PC-9 (cell line): ENCODE measurements at regions not wholly inside any gene's neighbourhood (a gene's known extent, or its start where the extent isn't known, plus 50 kb on each side); places are given as distances from the start of the nearest gene placed in this dataset.

Experiments
- BruUV-seq: library from RNA; stranded (reverse); fragments of 400-500 nt; replicated peaks from 2 replicates; lab custom pipeline; 2021; lab: Mats Ljungman, UMichigan
- CTCF ChIA-PET: fragments of 300-600 bp; sonication (Branson Sonifier 250); formaldehyde crosslinking; loops from one replicate; lab custom pipeline; 2022; ENCODE audit warnings: antibody characterized with exemption; lab: Charles Lee
- POLR2A ChIA-PET: fragments of 300-600 bp; sonication (Branson Sonifier 250); formaldehyde crosslinking; loops from one replicate; lab custom pipeline; 2022; ENCODE audit warnings: antibody characterized with exemption; ENCODE audit not compliant: unreplicated experiment; lab: Charles Lee
- DNase-seq, 2 experiments: peaks; one replicate each; pipeline versions ENCODE4 v3.0.0 to v3.0.0-alpha.2; 2015 to 2022; ENCODE audit warnings: mixed read lengths in 1 of 2
- H2AFZ ChIP-seq: fragments of 200-600 bp; sonication (generic); 2 replicates; pipeline ENCODE4 v1.8.1; 2017; ENCODE audit warnings: antibody characterized with exemption
- H3F3A ChIP-seq: fragments of 200-600 bp; sonication (generic); 2 replicates; pipeline ENCODE4 v1.8.1; 2017; ENCODE audit warnings: antibody characterized with exemption, mild to moderate bottlenecking, low read depth; ENCODE audit not compliant: insufficient read depth
- H3K27ac ChIP-seq: fragments of 200-600 bp; sonication (generic); 2 replicates; pipeline ENCODE4 v1.6.1; 2016; ENCODE audit warnings: mixed run types
- H3K27me3 ChIP-seq: fragments of 200-600 bp; sonication (generic); 2 replicates; pipeline ENCODE4 v1.6.1; 2016; ENCODE audit warnings: low read depth, mixed run types; ENCODE audit not compliant: insufficient read depth
- H3K36me3 ChIP-seq: fragments of 200-600 bp; sonication (generic); 2 replicates; pipeline ENCODE4 v1.6.1; 2016; ENCODE audit warnings: low read depth, mixed run types
- H3K4me1 ChIP-seq: fragments of 200-600 bp; sonication (generic); replicated peaks from 2 replicates; pipeline ENCODE4 v1.6.1; 2016; ENCODE audit warnings: mixed run types; ENCODE audit not compliant: insufficient read depth
- H3K4me2 ChIP-seq: fragments of 200-600 bp; sonication (generic); 2 replicates; pipeline ENCODE4 v1.6.1; 2017; ENCODE audit warnings: mixed run types
- H3K4me3 ChIP-seq: fragments of 200-600 bp; sonication (generic); 2 replicates; pipeline ENCODE4 v1.6.1; 2016; ENCODE audit warnings: mixed run types
- H3K79me2 ChIP-seq: fragments of 200-600 bp; sonication (generic); 2 replicates; pipeline ENCODE4 v1.6.1; 2017; ENCODE audit warnings: low read depth, mixed run types
- H3K9me2 ChIP-seq: fragments of 200-600 bp; sonication (generic); 2 replicates; pipeline ENCODE4 v1.8.1; 2017; ENCODE audit warnings: mild to moderate bottlenecking; ENCODE audit not compliant: insufficient read depth
- H3K9me3 ChIP-seq: fragments of 200-600 bp; sonication (generic); 2 replicates; pipeline ENCODE4 v1.8.1; 2016; ENCODE audit warnings: low read depth; ENCODE audit not compliant: insufficient read depth
- H4K20me1 ChIP-seq: fragments of 200-600 bp; sonication (generic); 2 replicates; pipeline ENCODE4 v1.8.1; 2017; ENCODE audit not compliant: insufficient read depth
- CTCF ChIP-seq: fragments of 200-600 bp; sonication (generic); conservative IDR thresholded peaks from 2 replicates; pipeline ENCODE4 v1.6.1; 2017; ENCODE audit warnings: mixed run types, antibody characterized with exemption, mild to moderate bottlenecking, moderate library complexity
- EZH2 ChIP-seq: fragments of 200-600 bp; sonication (generic); IDR thresholded peaks from 2 replicates; pipeline ENCODE4 v1.8.0; 2017; ENCODE audit warnings: antibody characterized with exemption, low read depth
- intact Hi-C: fragments of 100-400 bp; cut with micrococcal nuclease; formaldehyde crosslinking; loops from one replicate; pipeline ENCODE4 v1.10.0; 2022; ENCODE audit not compliant: unreplicated experiment

- Histone ChIP-seq H3K9me2 (no peaks in the 10 kb centered on the region), H3K27me3 (no peaks in the 10 kb centered on the region), H3K27ac (no peak overlapping the region), H2AFZ (no peak overlapping the region), H3K4me1 (peaks cover 73% of the 10 kb centered on the region), H3K79me2 (no peaks in the 10 kb centered on the region), H4K20me1 (no peaks in the 10 kb centered on the region), H3K4me2 (no peak overlapping the region), H3F3A (peaks cover 36% of the 10 kb centered on the region), H3K36me3 (no peaks in the 10 kb centered on the region), H3K9me3 (peaks cover 5% of the 10 kb centered on the region), H3K4me3 (no peak overlapping the region)
- TF ChIP-seq EZH2 (no peak), CTCF (no peak)
- intact Hi-C loops, result loop anchor here (5.0 kb wide), 1 partner anchor 386 kb away; no protein-coding TSS in a partner anchor
- no TSS peak for BruUV-seq
- POLR2A ChIA-PET, result no interaction called here
- no peak for DNase-seq
- CTCF ChIA-PET, result interaction anchor here (0.7 kb wide), 1 partner anchor 154 kb away, joined by 5 read pairs; no protein-coding TSS in a partner anchor
Observed at GRCh38 chr6:113491376-113491775, 365.8 kb upstream of the MARCKS start.

GRCh38 chr6:113493991-113494390 lies 363.2 kb upstream of the MARCKS start:
- POLR2A ChIA-PET, result no interaction called here
- Histone ChIP-seq H3K4me1 (peaks cover 74% of the 10 kb centered on the region), H3K9me2 (no peaks in the 10 kb centered on the region), H2AFZ (no peak overlapping the region), H4K20me1 (no peaks in the 10 kb centered on the region), H3K9me3 (no peaks in the 10 kb centered on the region; the same call in 1 of the 2 replicates), H3F3A (peaks cover 36% of the 10 kb centered on the region), H3K27me3 (no peaks in the 10 kb centered on the region), H3K4me2 (peak overlapping the region; percentile 27), H3K79me2 (no peaks in the 10 kb centered on the region), H3K4me3 (no peak overlapping the region), H3K36me3 (no peaks in the 10 kb centered on the region), H3K27ac (peak overlapping the region; percentile 75)
- peak; percentile 23 to 99 for DNase-seq
- intact Hi-C loops, result loop anchor here (1.0 to 5.0 kb wide), 6 partner anchors 65 to 383 kb away; no protein-coding TSS in a partner anchor
- no TSS peak for BruUV-seq
- CTCF ChIA-PET, result no interaction called here
- TF ChIP-seq CTCF (no peak), EZH2 (no peak)

- H3K4me2 ChIP-seq, result 0 out of 2 replicates have a peak overlapping the region, but pooled peaks have one; percentile 5
Observed at GRCh38 chr6:113495521-113495920, 361.6 kb upstream of the MARCKS start.

More at GRCh38 chr6:113495521-113495920, 361.6 kb upstream of the MARCKS start:
- intact Hi-C loops, result loop anchor here (2.0 kb wide), 2 partner anchors 63 to 143 kb away; no protein-coding TSS in a partner anchor
- Histone ChIP-seq H3F3A (peaks cover 27% of the 10 kb centered on the region), H3K9me2 (no peaks in the 10 kb centered on the region), H3K79me2 (no peaks in the 10 kb centered on the region), H3K4me3 (no peak overlapping the region), H3K4me1 (peaks cover 59% of the 10 kb centered on the region), H3K9me3 (no peaks in the 10 kb centered on the region; the same call in 1 of the 2 replicates), H2AFZ (no peak overlapping the region), H3K27ac (peak overlapping the region; percentile 75), H3K36me3 (no peaks in the 10 kb centered on the region), H3K27me3 (no peaks in the 10 kb centered on the region), H4K20me1 (no peaks in the 10 kb centered on the region)
- no peak for TF ChIP-seq EZH2
- no peak for TF ChIP-seq CTCF
- peak in 1 of 2 experiments; percentile 70 for DNase-seq
- CTCF ChIA-PET, result no interaction called here
- no TSS peak for BruUV-seq
- POLR2A ChIA-PET, result no interaction called here
